Naive thymus-derived CD4-positive, alpha-beta T cell (primary cell): ENCODE measurements at regions not wholly inside any gene's neighbourhood (a gene's known extent, or its start where the extent isn't known, plus 50 kb on each side); places are given as distances from the start of the nearest gene placed in this dataset.
"Not testable (repeated sequence)": the region's sequence is repeated elsewhere in the genome, so short reads cannot be mapped to it uniquely, and the experiment has no call there.

Source experiments
- ATAC-seq: fragments of 150-1000 bp; cut with Tn5 transposase; 2 replicates; pipeline ENCODE4 v1.10.0; 2021; ENCODE audit warnings: mild to moderate bottlenecking, moderate library complexity
- CTCF ChIA-PET: fragments of 350-600 bp; sonication (Branson Sonifier 250); formaldehyde crosslinking; loops from one replicate; lab custom pipeline; 2021; ENCODE audit warnings: antibody characterized with exemption; lab: Charles Lee
- POLR2A ChIA-PET: fragments of 350-600 bp; sonication (Branson Sonifier 250); formaldehyde crosslinking; loops from one replicate; lab custom pipeline; 2021; ENCODE audit warnings: antibody characterized with exemption, inconsistent platforms; lab: Charles Lee
- DNase-seq, 9 donors: peaks; one replicate each; pipeline versions ENCODE4 v3.0.0 to v3.0.0-alpha.2; 2020 to 2022; ENCODE audit warnings: mixed read lengths in 1 of 9
- H3K27ac ChIP-seq: one replicate; pipeline ENCODE4 v1.7.0; 2013; ENCODE audit warnings: mild to moderate bottlenecking, low read depth, low read length, moderate library complexity
- H3K27me3 ChIP-seq, 2 donors: one replicate each; pipeline ENCODE4 v1.7.0; 2013; ENCODE audit warnings: low read length in 2 of 2, mild to moderate bottlenecking in 2 of 2, moderate library complexity in 2 of 2; ENCODE audit not compliant: control insufficient read depth in 2 of 2, insufficient read depth in 2 of 2
- H3K36me3 ChIP-seq, 3 experiments: 1 replicate in 2 of 3; 2 replicates in 1 of 3; pipeline ENCODE4 v1.7.0; 2013; ENCODE audit warnings: low read length in 3 of 3, mild to moderate bottlenecking in 3 of 3, moderate library complexity in 1 of 3; ENCODE audit not compliant: insufficient read depth in 3 of 3, control insufficient read depth in 2 of 3
- H3K4me1 ChIP-seq, 2 donors: one replicate each; pipeline ENCODE4 v1.7.0; 2013; ENCODE audit warnings: low read length in 2 of 2, mild to moderate bottlenecking in 2 of 2, moderate library complexity in 1 of 2; ENCODE audit not compliant: control insufficient read depth in 2 of 2, insufficient read depth in 2 of 2
- H3K4me3 ChIP-seq: 2 replicates; pipeline ENCODE4 v1.7.0; 2013; ENCODE audit warnings: mild to moderate bottlenecking, low read length
- H3K9me3 ChIP-seq, 3 experiments: 1 replicate in 2 of 3; 2 replicates in 1 of 3; pipeline ENCODE4 v1.7.0; 2013; ENCODE audit warnings: low read length in 3 of 3; ENCODE audit not compliant: control insufficient read depth in 2 of 3
- H3K27ac Mint-ChIP-seq, 9 donors: one replicate each; pipeline ENCODE4 v1.8.0; 2020 to 2022; ENCODE audit warnings: mixed read lengths in 9 of 9, mild to moderate bottlenecking in 8 of 9, moderate library complexity in 5 of 9, inconsistent platforms in 2 of 9
- H3K27me3 Mint-ChIP-seq, 5 donors: one replicate each; pipeline ENCODE4 v1.8.0; 2021 to 2022; ENCODE audit warnings: mixed read lengths in 5 of 5, mild to moderate bottlenecking in 1 of 5
- H3K36me3 Mint-ChIP-seq, 5 donors: one replicate each; pipeline ENCODE4 v1.8.0; 2020 to 2022; ENCODE audit warnings: mixed read lengths in 5 of 5, mild to moderate bottlenecking in 3 of 5, inconsistent platforms in 1 of 5
- H3K4me1 Mint-ChIP-seq, 7 donors: one replicate each; pipeline ENCODE4 v1.8.0; 2020 to 2022; ENCODE audit warnings: mixed read lengths in 7 of 7, mild to moderate bottlenecking in 3 of 7, inconsistent platforms in 1 of 7
- H3K4me3 Mint-ChIP-seq, 10 donors: one replicate each; pipeline ENCODE4 v1.8.0; 2020 to 2022; ENCODE audit warnings: mild to moderate bottlenecking in 10 of 10, mixed read lengths in 10 of 10, moderate library complexity in 6 of 10, inconsistent platforms in 2 of 10
- H3K9me3 Mint-ChIP-seq, 11 donors: one replicate each; pipeline ENCODE4 v1.8.0; 2020 to 2022; ENCODE audit warnings: mixed read lengths in 11 of 11, mild to moderate bottlenecking in 4 of 11, inconsistent platforms in 1 of 11, moderate library complexity in 1 of 11
- intact Hi-C, 2 donors: fragments of 100-400 bp; cut with micrococcal nuclease; formaldehyde crosslinking; loops; one replicate each; pipeline ENCODE4 v1.15.1; 2023

DNA sequence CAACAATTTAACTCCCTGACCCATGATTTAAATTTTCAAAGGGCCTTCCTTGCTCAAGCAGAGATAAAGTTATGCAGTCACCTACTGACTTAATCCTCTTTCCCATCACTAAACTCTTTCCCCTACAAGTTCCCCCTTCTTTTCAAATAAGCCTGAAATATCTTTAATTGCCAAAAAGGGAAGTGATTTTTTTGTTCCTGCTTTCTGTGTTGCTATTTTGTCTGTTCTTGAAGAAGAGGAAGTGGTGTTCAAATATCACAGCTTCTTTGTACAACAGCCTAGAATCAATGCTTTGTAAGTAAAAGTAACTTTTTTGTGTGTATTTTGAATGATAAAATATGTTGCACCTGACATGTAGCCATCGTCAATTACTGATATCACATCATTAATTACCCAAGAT is 595.9 kb downstream of the CENPC start:
- no peaks in the 10 kb centered on the region for H3K36me3 Mint-ChIP-seq
- ChIA-PET POLR2A (no interaction called here), CTCF (no interaction called here)
- intact Hi-C loops, result no loop called here
- no peaks in the 10 kb centered on the region for H3K4me1 ChIP-seq
- no peaks in the 10 kb centered on the region for H3K4me1 Mint-ChIP-seq
- DNase-seq (no peak), ATAC-seq (peak; percentile 32)
- peaks cover 0 to 16% (median 0%) of the 10 kb centered on the region in 11 donors for H3K9me3 Mint-ChIP-seq
- H3K36me3 ChIP-seq, result no peaks in the 10 kb centered on the region
- no peaks in the 10 kb centered on the region for H3K9me3 ChIP-seq
- no peaks in the 10 kb centered on the region for H3K27me3 Mint-ChIP-seq
- H3K4me3 ChIP-seq, result no peak overlapping the region
- no peaks in the 10 kb centered on the region for H3K27me3 ChIP-seq
- no peak overlapping the region for H3K27ac Mint-ChIP-seq
- H3K4me3 Mint-ChIP-seq, result no peak overlapping the region
- no peak overlapping the region for H3K27ac ChIP-seq

GRCh38 chr4:66946761-66947160 is 598.5 kb downstream of the CENPC start:
- H3K4me1 Mint-ChIP-seq, result peaks cover 0 to 2% (median 0%) of the 10 kb centered on the region in 7 donors
- ChIA-PET CTCF (no interaction called here), POLR2A (no interaction called here)
- H3K4me1 ChIP-seq, result no peaks in the 10 kb centered on the region
- H3K9me3 Mint-ChIP-seq, result peaks cover 0 to 18% (median under 1%) of the 10 kb centered on the region in 11 donors
- no peaks in the 10 kb centered on the region for H3K9me3 ChIP-seq
- no peaks in the 10 kb centered on the region for H3K36me3 Mint-ChIP-seq
- H3K36me3 ChIP-seq, result no peaks in the 10 kb centered on the region
- H3K27me3 ChIP-seq, result no peaks in the 10 kb centered on the region
- ATAC-seq (no peak), DNase-seq (no peak)
- H3K27me3 Mint-ChIP-seq, result no peaks in the 10 kb centered on the region
- H3K27ac ChIP-seq, result no peak overlapping the region
- no peak overlapping the region for H3K27ac Mint-ChIP-seq
- H3K4me3 ChIP-seq, result no peak overlapping the region
- H3K4me3 Mint-ChIP-seq, result no peak overlapping the region
- intact Hi-C loops, result no loop called here

DNA sequence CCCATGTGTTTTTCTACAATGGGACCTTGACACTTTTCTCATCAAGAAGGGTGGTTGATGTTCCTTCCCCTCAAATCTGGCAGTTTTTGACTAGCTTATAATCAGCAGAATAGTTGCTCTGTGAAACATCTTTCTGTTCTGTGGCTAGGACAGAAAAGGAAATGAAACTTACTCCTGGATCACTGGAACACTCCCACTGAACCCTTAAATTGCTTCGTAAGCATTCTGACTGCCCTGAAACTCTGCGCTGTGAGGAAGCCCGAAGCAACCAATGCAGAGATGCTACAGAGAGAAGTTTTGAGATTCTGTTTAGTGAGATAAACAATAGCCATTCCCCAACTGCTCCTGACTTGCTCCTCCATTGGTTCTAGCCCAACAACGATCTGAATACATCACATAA is 602.2 kb downstream of the CENPC start:
- intact Hi-C loops, result no loop called here
- Histone ChIP-seq H3K27ac (no peak overlapping the region), H3K9me3 (no peaks in the 10 kb centered on the region), H3K4me1 (no peaks in the 10 kb centered on the region), H3K4me3 (no peak overlapping the region), H3K27me3 (no peaks in the 10 kb centered on the region), H3K36me3 (no peaks in the 10 kb centered on the region)
- POLR2A ChIA-PET, result no interaction called here
- CTCF ChIA-PET, result no interaction called here
- no peak overlapping the region for H3K27ac Mint-ChIP-seq
- no peaks in the 10 kb centered on the region for H3K36me3 Mint-ChIP-seq
- H3K4me1 Mint-ChIP-seq, result peaks cover 0 to 2% (median 0%) of the 10 kb centered on the region in 7 donors
- DNase-seq, result no peak
- H3K4me3 Mint-ChIP-seq, result no peak overlapping the region
- H3K9me3 Mint-ChIP-seq, result peaks cover 0 to 17% (median 4%) of the 10 kb centered on the region in 11 donors
- no peak for ATAC-seq
- H3K27me3 Mint-ChIP-seq, result no peaks in the 10 kb centered on the region

GRCh38 chr4:66931981-66932380 is 613.3 kb downstream of the CENPC start:
- H3K27ac ChIP-seq, H3K9me3 Mint-ChIP-seq, H3K4me3 Mint-ChIP-seq, H3K27me3 Mint-ChIP-seq, H3K36me3 ChIP-seq, DNase-seq, H3K9me3 ChIP-seq, H3K4me1 Mint-ChIP-seq, H3K4me1 ChIP-seq, CTCF ChIA-PET, intact Hi-C loops, H3K27ac Mint-ChIP-seq, ATAC-seq, H3K36me3 Mint-ChIP-seq, H3K27me3 ChIP-seq, POLR2A ChIA-PET, H3K4me3 ChIP-seq: not testable (repeated sequence)

- Mint-ChIP-seq H3K9me3 (peaks cover 0 to 3% (median 0%) of the 10 kb centered on the region in 11 donors), H3K4me1 (no peaks in the 10 kb centered on the region), H3K36me3 (no peaks in the 10 kb centered on the region), H3K4me3 (no peak overlapping the region), H3K27me3 (no peaks in the 10 kb centered on the region), H3K27ac (no peak overlapping the region)
- ChIA-PET POLR2A (no interaction called here), CTCF (no interaction called here)
- Histone ChIP-seq H3K4me1 (no peaks in the 10 kb centered on the region), H3K27me3 (no peaks in the 10 kb centered on the region), H3K27ac (no peak overlapping the region), H3K36me3 (no peaks in the 10 kb centered on the region), H3K4me3 (no peak overlapping the region), H3K9me3 (no peaks in the 10 kb centered on the region)
- ATAC-seq (no peak), DNase-seq (no peak)
- intact Hi-C loops, result no loop called here
These were observed 615.1 kb downstream of the CENPC start for GRCh38 chr4:66930206-66930605.

DNA sequence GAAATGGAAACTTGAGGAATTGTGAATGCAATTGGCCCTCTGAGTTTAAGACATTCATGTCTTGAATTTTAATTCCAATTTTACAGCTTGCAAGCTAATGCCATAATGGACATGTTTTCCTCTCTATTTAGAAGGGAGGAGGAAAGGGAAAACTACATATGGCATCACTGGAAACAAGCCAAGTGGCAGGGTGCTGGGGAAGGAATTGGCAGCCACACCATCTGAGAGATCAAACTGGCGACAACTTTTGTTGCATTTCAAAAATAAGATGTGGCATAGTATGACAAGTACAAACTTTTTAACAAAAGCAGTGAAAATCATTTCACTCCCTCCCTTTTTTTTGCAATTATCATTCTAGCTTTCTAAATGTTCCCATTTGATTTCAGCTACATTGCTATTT is 615.6 kb downstream of the CENPC start:
- Histone ChIP-seq H3K36me3 (no peaks in the 10 kb centered on the region), H3K4me3 (no peak overlapping the region), H3K9me3 (no peaks in the 10 kb centered on the region), H3K4me1 (no peaks in the 10 kb centered on the region), H3K27ac (no peak overlapping the region), H3K27me3 (no peaks in the 10 kb centered on the region)
- ChIA-PET POLR2A (no interaction called here), CTCF (no interaction called here)
- H3K9me3 Mint-ChIP-seq, result peaks cover 0 to 3% (median 0%) of the 10 kb centered on the region in 11 donors
- DNase-seq (no peak), ATAC-seq (no peak)
- intact Hi-C loops, result no loop called here
- H3K36me3 Mint-ChIP-seq, result no peaks in the 10 kb centered on the region
- H3K27ac Mint-ChIP-seq, result no peak overlapping the region
- no peaks in the 10 kb centered on the region for H3K27me3 Mint-ChIP-seq
- H3K4me3 Mint-ChIP-seq, result no peak overlapping the region
- no peaks in the 10 kb centered on the region for H3K4me1 Mint-ChIP-seq

- H3K36me3 Mint-ChIP-seq, H3K27me3 Mint-ChIP-seq, intact Hi-C loops, H3K27me3 ChIP-seq, DNase-seq, H3K27ac Mint-ChIP-seq, H3K4me3 Mint-ChIP-seq, H3K4me3 ChIP-seq, H3K4me1 ChIP-seq, CTCF ChIA-PET, H3K36me3 ChIP-seq, H3K9me3 Mint-ChIP-seq, H3K27ac ChIP-seq, H3K4me1 Mint-ChIP-seq, POLR2A ChIA-PET, ATAC-seq, H3K9me3 ChIP-seq: not testable (repeated sequence)
These were observed 616.4 kb downstream of the CENPC start for GRCh38 chr4:66928881-66929280.
